Fibroblast of the conjunctiva (primary cell): ENCODE measurements at regions not wholly inside any gene's neighbourhood (a gene's known extent, or its start where the extent isn't known, plus 50 kb on each side); places are given as distances from the start of the nearest gene placed in this dataset.
"Not testable (repeated sequence)": the region's sequence is repeated elsewhere in the genome, so short reads cannot be mapped to it uniquely, and the experiment has no call there.

Source experiments
- DNase-seq: peaks from one replicate; pipeline ENCODE4 v3.0.0-alpha.2; 2010; ENCODE audit warnings: low read depth

GRCh38 chr12:131414155-131414922 lies 296.6 kb upstream of the SFSWAP start:
- not testable (repeated sequence) for DNase-seq

DNA sequence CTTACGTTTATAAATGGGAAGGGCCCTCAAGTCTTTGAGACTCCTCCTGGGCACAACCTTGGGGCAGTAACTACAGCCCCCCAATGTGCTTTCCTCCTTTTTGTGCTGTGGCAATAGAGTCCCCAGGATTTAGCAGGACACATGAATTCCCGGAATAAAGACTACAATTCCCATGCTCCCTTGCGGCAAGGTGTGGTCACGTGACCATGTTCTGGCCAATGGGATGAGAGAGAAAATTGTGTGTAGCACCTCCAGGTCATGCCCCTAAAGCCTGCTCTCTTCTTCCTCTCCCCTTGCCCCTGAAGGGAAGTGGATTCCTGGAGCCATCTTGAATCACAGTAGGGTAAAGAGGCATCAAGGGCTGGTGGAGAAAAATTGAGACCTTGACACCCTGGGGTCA lies 295.1 kb upstream of the SFSWAP start:
- no peak for DNase-seq

DNA sequence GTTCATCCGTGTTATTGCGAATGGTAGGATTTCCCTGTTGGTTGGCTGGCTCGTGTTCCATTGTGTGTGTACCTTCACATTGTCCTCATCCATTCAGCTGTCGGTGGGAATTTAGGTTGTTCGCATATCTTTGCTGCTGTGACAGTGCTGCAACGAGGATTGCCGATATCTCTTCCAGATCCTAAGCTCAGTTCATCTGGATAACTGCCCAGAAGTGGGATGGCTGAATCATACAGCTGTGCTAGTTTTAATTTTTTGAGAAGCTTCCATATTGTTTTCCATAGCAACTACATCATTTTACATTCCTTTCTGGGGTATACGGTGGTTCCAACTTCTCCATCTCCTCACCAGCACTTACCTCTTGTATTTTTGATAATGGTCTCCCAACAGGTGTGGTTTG lies 292.8 kb upstream of the SFSWAP start:
- DNase-seq: no peak

GRCh38 chr12:131418884-131419283 lies 292.0 kb upstream of the SFSWAP start:
- DNase-seq: no peak

- no peak for DNase-seq
Observed at GRCh38 chr12:131420867-131421447, 289.9 kb upstream of the SFSWAP start.

DNA sequence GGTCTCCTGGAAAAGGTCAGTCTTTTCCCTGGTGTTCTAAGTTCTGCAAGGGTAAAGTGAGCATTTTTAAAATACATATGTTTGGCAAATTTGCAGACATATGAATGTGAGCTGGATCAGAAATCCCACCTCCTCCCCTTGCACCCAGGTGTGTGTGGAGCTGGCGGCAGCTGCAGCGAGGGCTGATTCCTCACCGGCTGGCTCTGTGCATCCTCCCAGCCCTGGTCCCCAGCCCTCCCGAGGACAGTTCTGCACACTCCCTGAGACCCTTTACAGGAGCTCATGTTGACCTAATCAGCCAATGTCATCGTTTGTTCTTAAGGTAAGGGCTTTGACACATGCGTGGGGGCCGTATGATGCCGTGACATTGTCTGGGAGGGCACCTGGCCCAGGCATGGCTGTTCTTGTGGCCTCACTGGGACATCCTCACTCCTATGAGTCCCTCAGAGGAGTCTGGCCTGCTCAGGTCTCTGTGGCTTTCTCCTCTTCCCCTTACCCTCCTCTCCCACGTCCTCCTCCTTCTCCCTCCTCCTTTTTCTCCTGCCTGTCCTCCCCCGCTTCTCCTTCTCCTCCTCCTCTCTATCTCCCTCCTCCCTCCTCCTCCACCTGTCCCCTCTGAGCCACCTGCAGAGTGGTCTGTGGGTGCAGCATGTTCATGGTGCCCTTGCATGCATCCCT lies 289.2 kb upstream of the SFSWAP start:
- no peak for DNase-seq

GRCh38 chr12:131422187-131422520 lies 288.7 kb upstream of the SFSWAP start:
- DNase-seq: no peak

GRCh38 chr12:131422744-131423143 lies 288.1 kb upstream of the SFSWAP start:
- DNase-seq: no peak

DNA sequence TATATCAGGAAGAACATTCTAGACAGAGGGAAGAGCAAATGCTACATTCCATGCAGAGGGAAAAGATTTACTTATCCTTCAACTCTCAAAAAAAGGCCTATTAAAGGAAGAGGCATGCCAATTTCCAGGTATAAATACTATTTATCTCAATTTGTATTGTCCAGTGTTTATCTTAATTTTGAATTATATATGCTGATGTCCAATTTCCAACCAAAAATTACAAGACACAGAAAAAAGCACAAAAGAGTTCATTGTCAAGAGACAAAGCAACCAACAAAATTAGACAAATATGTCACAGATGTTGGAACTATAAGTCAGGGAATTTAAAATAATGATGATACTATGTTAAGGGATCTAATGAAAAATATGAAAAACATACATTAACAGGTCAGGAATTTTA lies 286.6 kb upstream of the SFSWAP start:
- DNase-seq: no peak

- no peak for DNase-seq
Observed at GRCh38 chr12:131425112-131426075, 285.5 kb upstream of the SFSWAP start.

GRCh38 chr12:131428091-131428685 lies 282.7 kb upstream of the SFSWAP start:
- DNase-seq: no peak

- DNase-seq: not testable (repeated sequence)
Observed at GRCh38 chr12:131429221-131429620, 281.7 kb upstream of the SFSWAP start.

DNA sequence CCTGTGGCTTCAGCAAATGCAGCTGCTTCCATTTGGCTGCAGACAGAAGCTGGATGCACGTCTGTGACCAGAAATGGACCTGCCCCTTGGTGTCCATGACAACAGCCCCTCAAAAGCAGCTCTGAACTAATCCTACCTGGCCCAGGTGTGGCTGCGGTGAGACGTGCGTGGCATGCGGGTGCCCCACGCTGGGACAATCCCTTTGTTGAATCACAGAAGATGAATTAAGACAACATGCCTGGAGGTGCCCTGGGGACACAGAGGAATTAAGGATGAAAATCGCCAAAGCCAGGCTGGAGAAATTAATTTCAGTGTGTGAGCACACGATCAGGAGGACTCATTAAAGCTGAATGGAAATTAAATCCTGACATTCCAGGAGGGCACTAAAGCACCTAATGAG lies 281.2 kb upstream of the SFSWAP start:
- not testable (repeated sequence) for DNase-seq

DNA sequence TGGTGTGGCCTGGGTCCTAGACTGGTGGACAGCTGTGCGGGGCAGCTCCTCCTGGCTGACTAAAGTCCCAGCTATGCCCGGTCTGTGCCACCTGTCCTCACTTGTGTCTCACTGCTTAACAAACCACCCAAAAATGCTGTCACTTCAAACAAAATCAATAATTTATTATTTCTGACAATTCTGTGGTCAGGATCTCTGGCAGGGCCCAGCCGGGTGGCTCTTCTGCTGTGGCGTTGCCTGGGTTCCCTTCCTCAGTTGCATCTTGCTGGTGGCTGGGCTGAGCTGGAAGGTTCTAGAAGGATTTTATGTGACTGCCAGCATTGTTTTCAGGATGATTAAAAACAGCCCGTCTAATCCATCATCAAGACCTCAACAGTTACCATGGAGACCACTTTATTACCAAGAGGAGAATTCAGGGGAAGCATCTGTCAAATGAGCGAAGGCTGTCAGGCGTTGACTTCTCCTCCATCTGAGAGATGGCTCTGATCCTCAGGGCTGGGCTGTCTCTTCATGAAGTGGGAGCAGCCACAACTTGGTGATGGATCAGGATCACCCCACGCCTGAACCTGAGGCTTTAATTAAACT lies 280.6 kb upstream of the SFSWAP start:
- DNase-seq: no peak

DNA sequence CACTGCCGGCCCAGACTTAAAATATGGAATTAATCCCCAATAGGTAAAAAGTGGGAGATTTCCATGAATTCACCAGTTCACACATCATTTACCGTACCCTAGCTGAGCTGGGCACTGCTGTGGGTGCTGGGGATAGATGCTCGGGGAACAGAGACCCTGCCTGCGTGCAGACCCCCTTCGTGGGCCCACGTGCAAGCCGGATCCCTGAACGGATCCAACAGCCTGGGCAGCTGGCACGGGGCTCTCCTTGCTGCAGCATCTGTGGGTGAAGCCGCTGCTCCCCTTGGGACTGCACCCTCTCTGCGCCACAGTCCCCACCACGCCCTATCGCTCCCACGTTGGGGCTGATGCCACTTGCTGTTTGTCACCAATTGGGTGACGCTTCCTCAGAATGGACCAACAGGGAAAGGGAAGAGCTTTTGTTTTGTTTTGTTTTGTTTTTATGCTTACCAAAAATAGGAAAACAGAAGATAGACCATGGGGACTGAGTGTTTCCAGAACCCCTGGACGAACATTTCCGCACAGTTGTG lies 279.7 kb upstream of the SFSWAP start:
- not testable (repeated sequence) for DNase-seq

DNA sequence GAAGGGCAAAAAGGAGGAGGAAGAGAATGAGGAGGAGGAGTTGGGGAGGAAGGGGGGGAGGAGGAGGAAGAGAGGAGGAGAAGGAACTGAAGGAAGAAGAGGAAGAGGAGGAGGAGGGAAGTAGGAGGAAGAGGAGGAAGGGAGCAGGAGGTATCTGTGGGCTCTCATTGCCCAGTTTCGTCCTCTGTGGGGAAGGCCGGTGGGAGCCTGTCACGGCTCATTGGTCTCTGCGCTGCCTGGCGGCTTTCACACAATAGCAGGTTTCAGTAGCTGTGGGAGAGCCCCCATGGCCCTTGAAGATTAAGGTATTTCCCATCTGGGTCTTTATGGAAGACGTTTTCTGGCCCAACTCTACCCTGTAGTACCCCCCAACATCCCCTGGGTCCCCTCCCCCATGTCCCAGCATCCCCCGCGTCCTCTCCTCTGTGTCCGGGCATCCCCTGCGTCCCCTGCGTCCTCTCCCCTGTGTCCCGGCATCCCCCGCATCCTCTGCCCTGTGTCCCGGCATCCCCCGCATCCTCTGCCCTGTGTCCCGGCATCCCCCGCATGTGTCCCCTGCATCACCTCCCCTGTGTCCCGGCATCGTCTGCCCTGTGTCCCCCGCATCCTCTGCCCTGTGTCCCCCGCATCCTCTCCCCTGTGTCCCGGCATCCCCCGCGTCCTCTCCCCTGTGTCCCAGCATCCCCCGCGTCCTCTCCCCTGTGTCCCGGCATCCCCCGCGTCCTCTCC lies 278.2 kb upstream of the SFSWAP start:
- DNase-seq: no peak

DNA sequence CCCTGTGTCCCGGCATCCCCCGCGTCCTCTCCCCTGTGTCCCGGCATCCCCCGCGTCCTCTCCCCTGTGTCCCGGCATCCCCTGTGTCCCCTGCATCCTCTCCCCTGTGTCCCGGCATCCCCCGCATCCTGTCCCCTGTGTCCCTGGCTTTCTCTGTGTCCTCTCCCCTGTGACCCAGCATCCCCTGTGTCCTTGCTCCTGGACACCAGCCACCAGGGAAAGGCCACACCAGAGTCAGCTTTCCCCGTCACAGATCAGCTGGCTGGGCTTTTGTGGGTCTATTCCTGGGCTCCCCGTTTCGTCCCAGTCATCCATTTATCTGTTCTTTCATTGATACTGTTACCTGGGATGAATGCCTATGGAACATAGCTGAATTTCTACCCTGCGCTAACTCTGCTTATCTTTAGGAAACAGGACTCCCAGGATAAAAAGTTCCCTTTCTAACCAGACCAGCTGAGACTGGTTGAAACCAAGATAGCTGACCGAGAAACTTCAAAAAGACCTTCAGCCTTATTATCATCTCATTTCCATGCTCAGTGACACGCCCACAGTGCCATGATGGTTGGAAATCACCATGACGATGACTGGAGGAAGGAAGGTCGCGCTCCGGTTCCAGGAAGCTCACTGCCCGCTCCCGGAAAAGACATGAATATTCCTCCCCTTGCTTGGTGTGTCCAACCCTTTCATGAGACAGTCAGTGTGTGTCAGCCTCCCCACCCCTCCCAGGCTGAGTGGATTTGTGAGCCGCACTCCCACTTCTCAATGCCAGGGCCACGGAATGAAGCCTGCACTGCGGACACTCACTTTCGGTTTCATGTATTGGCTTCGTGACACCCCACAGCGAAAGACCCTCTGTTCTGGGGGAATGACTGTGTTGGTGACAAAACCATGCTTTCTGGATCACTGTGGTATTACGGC lies 276.4 kb upstream of the SFSWAP start:
- DNase-seq: no peak

GRCh38 chr12:131436922-131437705 lies 273.8 kb upstream of the SFSWAP start:
- DNase-seq: no peak
